HG02798 (cell line): ENCODE measurements at regions not wholly inside any gene's neighbourhood (a gene's known extent, or its start where the extent isn't known, plus 50 kb on each side); places are given as distances from the start of the nearest gene placed in this dataset.

Experiments used
- ATAC-seq: cut with Tn5 transposase; IDR thresholded peaks from one replicate; pipeline ENCODE4 v1.9.1; 2021; ENCODE audit warnings: mild to moderate bottlenecking; ENCODE audit not compliant: unreplicated experiment, poor library complexity

GRCh38 chr16:85474621-85475217 is 138.4 kb upstream of the GSE1 start:
- no peak for ATAC-seq

DNA sequence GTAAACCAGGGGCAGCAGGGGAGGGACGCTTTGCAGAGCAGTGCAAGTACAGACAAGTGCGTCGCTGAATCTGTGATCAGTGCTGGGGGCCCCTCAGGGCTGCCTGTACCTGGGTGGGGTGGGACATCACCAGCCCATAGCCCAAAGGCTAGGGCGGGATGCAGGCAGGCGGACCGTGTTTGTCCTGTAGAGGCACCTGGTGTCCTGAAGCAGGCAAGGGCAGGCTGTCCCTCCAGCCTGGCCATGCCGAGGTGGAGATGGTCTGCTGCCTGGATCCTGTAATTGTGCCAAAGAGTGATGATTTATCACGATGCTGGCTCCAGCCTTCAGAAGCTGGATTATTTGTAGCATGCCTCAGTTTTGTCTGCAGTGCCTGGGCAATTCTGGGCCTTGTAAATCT is 137.9 kb upstream of the GSE1 start:
- ATAC-seq: no peak

- no peak for ATAC-seq
Measured at GRCh38 chr16:85475691-85476300, 137.3 kb upstream of the GSE1 start.

- no peak for ATAC-seq
Measured at GRCh38 chr16:85476389-85476788, 136.7 kb upstream of the GSE1 start.

DNA sequence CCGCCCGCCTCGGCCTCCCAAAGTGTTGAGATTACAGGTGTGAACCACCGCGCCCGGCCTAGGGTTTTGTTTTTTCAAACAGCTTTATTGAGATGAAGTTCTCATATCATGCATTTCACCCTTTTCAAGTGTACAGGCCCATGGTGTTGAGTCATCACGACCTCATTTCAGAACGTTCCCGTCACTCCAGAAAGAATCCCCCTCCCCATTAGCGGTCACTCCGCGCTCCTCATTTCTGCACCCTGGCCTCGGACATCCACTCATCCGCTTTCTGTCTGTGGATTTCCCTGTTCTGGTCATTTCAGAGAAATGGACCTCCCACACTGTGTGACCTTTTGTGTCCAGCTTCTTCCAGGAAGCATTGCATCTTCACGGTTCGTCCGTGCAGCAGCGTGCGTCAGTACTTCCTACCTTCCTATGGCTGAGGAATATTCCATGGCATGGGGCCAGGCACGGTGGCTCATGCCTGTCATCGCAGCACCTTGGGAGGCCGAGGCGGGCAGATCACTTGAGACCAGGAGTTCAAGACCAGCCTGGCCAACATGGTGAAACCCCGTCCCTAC is 135.2 kb upstream of the GSE1 start:
- ATAC-seq: no peak

GRCh38 chr16:85479972-85480726 is 133.0 kb upstream of the GSE1 start:
- no peak for ATAC-seq

GRCh38 chr16:85480727-85481101 is 132.4 kb upstream of the GSE1 start:
- ATAC-seq: no peak

- no peak for ATAC-seq
Measured at GRCh38 chr16:85481206-85481605, 131.9 kb upstream of the GSE1 start.

GRCh38 chr16:85481738-85482137 is 131.4 kb upstream of the GSE1 start:
- no peak for ATAC-seq

DNA sequence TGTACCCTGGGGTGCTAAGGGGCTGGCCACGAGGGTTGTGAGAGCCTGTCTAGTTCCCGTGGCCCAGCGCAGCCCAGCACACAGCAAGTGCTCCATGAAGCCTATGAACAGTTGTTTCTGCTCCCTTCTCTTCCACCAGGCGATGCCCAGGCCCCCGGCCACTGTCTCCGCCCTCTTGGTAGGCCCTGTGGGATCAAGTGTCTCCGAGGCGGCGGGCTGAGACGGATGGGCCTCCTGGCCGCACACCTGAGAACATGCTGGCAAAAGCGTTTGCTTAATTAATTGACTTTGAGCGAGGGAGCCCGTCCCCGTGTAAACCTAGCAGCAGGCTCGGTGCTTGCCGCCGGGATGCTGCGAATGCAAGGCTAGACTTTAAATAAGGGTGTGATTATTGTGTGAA is 129.7 kb upstream of the GSE1 start:
- no peak for ATAC-seq

DNA sequence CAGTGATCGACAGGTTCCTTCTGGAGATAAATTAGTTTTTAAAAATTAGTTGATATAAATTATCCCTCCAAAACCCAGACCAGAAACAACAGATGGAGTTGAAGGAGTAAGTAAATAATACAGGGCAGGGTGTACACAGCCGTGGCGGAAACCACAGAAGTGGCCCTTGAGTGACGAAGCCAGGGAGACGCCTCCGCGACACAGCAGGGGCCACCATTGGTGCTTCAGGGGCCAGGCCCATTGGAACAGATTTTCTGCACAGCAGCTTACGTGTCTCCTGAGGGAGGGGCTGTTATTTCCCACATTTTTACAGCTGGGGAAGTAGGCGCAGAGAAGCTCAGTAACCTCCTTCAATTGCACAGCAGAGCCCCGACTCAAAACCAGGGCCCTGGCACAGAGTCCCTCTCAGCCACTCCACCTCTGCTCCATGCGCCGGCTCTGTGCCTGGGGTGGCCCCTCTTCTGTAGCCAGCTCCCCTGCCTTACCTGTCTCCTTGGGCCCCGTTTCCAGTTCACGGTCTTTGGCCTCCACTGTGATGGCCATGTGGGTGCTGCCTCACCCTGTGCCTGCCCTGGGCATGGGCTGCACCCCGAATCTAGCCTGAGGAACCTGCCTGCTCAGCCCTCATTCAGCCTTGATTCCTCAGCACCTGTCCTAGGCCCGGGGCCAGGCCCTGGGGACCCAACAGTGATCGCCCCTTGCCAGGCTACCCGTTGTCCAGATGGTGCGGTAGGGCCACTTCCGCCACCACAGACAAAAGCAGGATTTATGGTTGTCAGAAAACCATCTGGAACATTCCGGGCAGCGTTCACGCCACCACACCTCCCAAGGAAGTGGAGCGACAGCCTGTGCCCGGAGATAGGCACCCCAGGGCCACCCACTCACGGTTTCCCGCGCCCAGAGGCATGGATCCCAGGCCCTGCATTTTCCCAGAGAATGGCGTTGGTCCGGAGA is 128.5 kb upstream of the GSE1 start:
- no peak for ATAC-seq

DNA sequence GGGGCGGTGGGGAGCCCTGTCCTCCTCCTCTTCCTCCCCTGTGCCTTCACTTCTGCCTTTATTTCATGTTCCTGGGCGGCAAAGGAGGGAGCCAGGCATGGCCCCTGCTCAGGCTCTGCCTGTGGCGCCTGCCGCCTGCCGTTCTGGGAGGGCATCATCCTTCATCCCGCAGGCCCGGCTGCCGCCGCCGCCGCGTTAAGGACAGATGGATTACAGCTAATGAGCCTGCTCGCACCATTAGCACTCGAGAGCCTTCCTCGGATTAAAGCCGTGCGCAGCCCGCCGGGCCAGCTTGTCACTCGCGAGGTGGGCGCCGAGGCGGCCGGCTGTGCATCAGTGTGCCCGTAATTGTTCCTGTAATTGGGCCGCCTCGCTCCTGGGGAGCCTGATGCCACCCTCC is 127.7 kb upstream of the GSE1 start:
- ATAC-seq: no peak

DNA sequence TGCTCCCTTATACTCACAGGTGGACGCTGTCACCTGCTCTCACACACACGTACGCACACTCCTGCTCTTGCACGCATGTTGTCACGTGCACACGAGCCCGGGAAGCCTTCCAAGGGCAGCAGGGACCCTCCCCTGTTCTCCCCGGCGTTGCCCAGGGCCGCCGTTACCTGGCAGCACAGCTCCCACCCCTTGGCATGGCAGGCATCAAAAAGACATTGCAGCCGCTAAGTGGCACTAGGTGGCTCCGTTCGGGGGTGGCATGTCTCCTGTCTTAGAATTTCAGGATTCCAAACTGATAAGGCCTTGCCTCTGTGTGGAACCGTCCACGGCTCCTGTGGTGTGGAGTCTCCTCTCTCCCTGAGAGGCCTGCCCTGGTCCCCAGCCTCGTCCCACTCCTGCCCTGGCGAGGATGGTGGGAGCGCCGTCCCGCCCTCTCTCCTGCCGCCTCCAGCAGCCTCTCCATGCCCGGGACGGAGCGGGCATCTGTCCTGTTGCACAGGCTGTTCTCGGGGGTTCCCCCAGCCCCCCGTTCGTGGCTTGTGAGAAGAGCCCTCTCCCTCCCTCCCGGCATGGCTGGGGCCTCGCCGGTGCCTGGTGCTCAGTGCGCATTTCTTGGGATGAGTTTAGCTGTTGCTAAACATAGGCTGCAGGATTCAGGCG is 126.7 kb upstream of the GSE1 start:
- no peak for ATAC-seq

GRCh38 chr16:85488414-85488813 is 124.7 kb upstream of the GSE1 start:
- no peak for ATAC-seq

- no peak for ATAC-seq
Measured at GRCh38 chr16:85490407-85491057, 122.6 kb upstream of the GSE1 start.

- no peak for ATAC-seq
Measured at GRCh38 chr16:85491058-85491771, 121.9 kb upstream of the GSE1 start.

GRCh38 chr16:85491798-85492294 is 121.3 kb upstream of the GSE1 start:
- no peak for ATAC-seq

GRCh38 chr16:85492295-85492864 is 120.7 kb upstream of the GSE1 start:
- no peak for ATAC-seq
